H1 (cell line): ENCODE measurements at regions not wholly inside any gene's neighbourhood (a gene's known extent, or its start where the extent isn't known, plus 50 kb on each side); places are given as distances from the start of the nearest gene placed in this dataset.

ENCODE experiments used
- CTCF ChIA-PET: fragments of 300-600 bp; sonication (Branson Sonifier 250); formaldehyde crosslinking; loops from one replicate; lab custom pipeline; 2021; ENCODE audit not compliant: partially characterized antibody; lab: Charles Lee
- POLR2A ChIA-PET: fragments of 300-600 bp; sonication (Branson Sonifier 250); formaldehyde crosslinking; loops from one replicate; lab custom pipeline; 2021; ENCODE audit warnings: inconsistent platforms; ENCODE audit not compliant: partially characterized antibody; lab: Charles Lee
- DNase-seq, 2 experiments: peaks; one replicate each; pipeline versions ENCODE4 v3.0.0 to v3.0.0-alpha.2; 2010 to 2022; ENCODE audit warnings: low spot score in 2 of 2, low read depth in 1 of 2, mixed read lengths in 1 of 2
- FAIRE-seq: peaks from 2 replicates; lab custom pipeline; 2011; peaks lifted over from hg19 to GRCh38; lab: Jason Lieb, UNC
- H2AFZ ChIP-seq: 2 replicates; pipeline ENCODE4 v1.8.1; 2012; ENCODE audit warnings: low read length, inconsistent platforms
- H2AK5ac ChIP-seq: 2 replicates; pipeline ENCODE4 v1.6.1; 2013; ENCODE audit warnings: low read depth, low read length
- H2BK120ac ChIP-seq: replicated peaks from 2 replicates; pipeline ENCODE3; 2013; ENCODE audit warnings: low read depth, low read length, inconsistent platforms
- H2BK12ac ChIP-seq: 2 replicates; pipeline ENCODE4 v1.6.1; 2013; ENCODE audit warnings: low read depth, low read length
- H2BK15ac ChIP-seq: 2 replicates; pipeline ENCODE4 v1.6.1; 2013; ENCODE audit warnings: low read length
- H2BK20ac ChIP-seq: 2 replicates; pipeline ENCODE4 v1.6.1; 2013; ENCODE audit warnings: low read length
- H2BK5ac ChIP-seq: 2 replicates; pipeline ENCODE4 v1.6.1; 2013; ENCODE audit warnings: low read depth, low read length
- H3K14ac ChIP-seq: 2 replicates; pipeline ENCODE4 v1.6.1; 2013; ENCODE audit warnings: inconsistent platforms; ENCODE audit not compliant: insufficient read length
- H3K18ac ChIP-seq: 2 replicates; pipeline ENCODE4 v1.6.1; 2013; ENCODE audit warnings: low read length; ENCODE audit errors: extremely low read depth
- H3K23ac ChIP-seq: 2 replicates; pipeline ENCODE4 v1.6.1; 2013; ENCODE audit warnings: inconsistent platforms; ENCODE audit not compliant: insufficient read length
- H3K23me2 ChIP-seq: 2 replicates; pipeline ENCODE4 v1.6.1; 2013; ENCODE audit warnings: low read depth, low read length
- H3K27ac ChIP-seq: 2 replicates; pipeline ENCODE4 v1.6.1; 2011; ENCODE audit warnings: low read depth, low read length, inconsistent platforms
- H3K27me3 ChIP-seq, 4 experiments: replicated peaks in 1 of 4; 1 replicate in 1 of 4; 2 replicates in 3 of 4; pipeline versions ENCODE4 v1.6.1 to v1.8.1; 2011 to 2013; ENCODE audit warnings: low read length in 3 of 4, mild to moderate bottlenecking in 3 of 4, inconsistent platforms in 2 of 4, mixed read lengths in 2 of 4, moderate library complexity in 1 of 4; ENCODE audit not compliant: control insufficient read depth in 3 of 4, insufficient read depth in 3 of 4; ENCODE audit errors: extremely low read depth in 1 of 4
- H3K36me3 ChIP-seq, 4 experiments: 2 replicates each; pipeline versions ENCODE4 v1.6.1 to v1.8.1; 2011 to 2013; ENCODE audit warnings: mild to moderate bottlenecking in 4 of 4, low read length in 3 of 4, moderate library complexity in 2 of 4, control low read depth in 1 of 4, inconsistent platforms in 1 of 4; ENCODE audit not compliant: insufficient read depth in 4 of 4, control insufficient read depth in 2 of 4
- H3K4ac ChIP-seq: replicated peaks from 2 replicates; pipeline ENCODE3; 2013; ENCODE audit warnings: low read length, low read depth, mixed read lengths, inconsistent platforms; ENCODE audit not compliant: insufficient read length
- H3K4me1 ChIP-seq, 4 experiments: replicated peaks in 1 of 4; 1 replicate in 1 of 4; 2 replicates in 3 of 4; pipeline versions ENCODE4 v1.6.1 to v1.8.1; 2011 to 2013; ENCODE audit warnings: low read length in 3 of 4, inconsistent platforms in 2 of 4, mixed read lengths in 1 of 4; ENCODE audit not compliant: insufficient read depth in 4 of 4, control insufficient read depth in 3 of 4
- H3K4me2 ChIP-seq, 2 experiments: 2 replicates each; pipeline versions ENCODE4 v1.6.1 to v1.8.1; 2011 to 2013; ENCODE audit warnings: low read depth in 2 of 2, low read length in 2 of 2, control low read depth in 1 of 2, inconsistent platforms in 1 of 2, mild to moderate bottlenecking in 1 of 2; ENCODE audit not compliant: insufficient read depth in 1 of 2
- H3K4me3 ChIP-seq, 4 experiments: fragments of 200-600, 300-600 bp in 1 of 4; sonication (generic), shearing (Covaris generic), sonication (Bioruptor Twin) in 1 of 4; 2 replicates each; pipeline versions ENCODE4 v1.5.1 to v1.8.1; 2011 to 2016; ENCODE audit warnings: low read length in 4 of 4, low read depth in 3 of 4, control low read depth in 2 of 4, inconsistent platforms in 2 of 4, mild to moderate bottlenecking in 2 of 4, mixed read lengths in 1 of 4, moderate library complexity in 1 of 4; ENCODE audit not compliant: insufficient read depth in 2 of 4; ENCODE audit errors: extremely low read depth in 1 of 4
- H3K56ac ChIP-seq: replicated peaks from 2 replicates; pipeline ENCODE3; 2013; ENCODE audit warnings: low read depth, mild to moderate bottlenecking, mixed read lengths, low read length, inconsistent platforms; ENCODE audit not compliant: insufficient read length
- H3K79me1 ChIP-seq: 2 replicates; pipeline ENCODE4 v1.6.1; 2013; ENCODE audit warnings: low read depth, low read length, control low read depth
- H3K79me2 ChIP-seq, 2 experiments: 2 replicates each; pipeline versions ENCODE4 v1.6.1 to v1.8.1; 2012 to 2013; ENCODE audit warnings: low read length in 2 of 2, mild to moderate bottlenecking in 2 of 2, inconsistent platforms in 1 of 2; ENCODE audit not compliant: insufficient read depth in 2 of 2, control insufficient read depth in 1 of 2
- H3K9ac ChIP-seq, 4 experiments: replicated peaks in 1 of 4; 1 replicate in 1 of 4; 2 replicates in 3 of 4; pipeline versions ENCODE4 v1.6.1 to v1.8.1; 2011 to 2013; ENCODE audit warnings: low read depth in 3 of 4, low read length in 3 of 4, control low read depth in 2 of 4, mild to moderate bottlenecking in 2 of 4, moderate library complexity in 2 of 4, inconsistent platforms in 1 of 4; ENCODE audit errors: extremely low read depth in 1 of 4
- H3K9me3 ChIP-seq, 2 experiments: 2 replicates each; pipeline versions ENCODE4 v1.6.1 to v1.8.1; 2012 to 2013; ENCODE audit warnings: mild to moderate bottlenecking in 2 of 2, moderate library complexity in 2 of 2, control low read depth in 1 of 2, inconsistent platforms in 1 of 2, low read depth in 1 of 2, low read length in 1 of 2, mixed read lengths in 1 of 2; ENCODE audit not compliant: insufficient read depth in 2 of 2
- H4K20me1 ChIP-seq, 2 experiments: replicated peaks in 1 of 2; 2 replicates each; pipeline versions ENCODE3 to v1.8.1; 2011 to 2013; ENCODE audit warnings: inconsistent platforms in 2 of 2, low read length in 2 of 2, mild to moderate bottlenecking in 1 of 2; ENCODE audit not compliant: insufficient read depth in 2 of 2, control insufficient read depth in 1 of 2
- H4K5ac ChIP-seq: 2 replicates; pipeline ENCODE4 v1.6.1; 2013; ENCODE audit warnings: low read length, low read depth, mixed read lengths, inconsistent platforms; ENCODE audit not compliant: insufficient read length
- H4K8ac ChIP-seq: 2 replicates; pipeline ENCODE4 v1.8.0; 2013; ENCODE audit warnings: mild to moderate bottlenecking, moderate library complexity, low read length, inconsistent platforms; ENCODE audit not compliant: insufficient read depth; ENCODE audit errors: extremely low read depth
- H4K91ac ChIP-seq: replicated peaks from 2 replicates; pipeline ENCODE3; 2013; ENCODE audit warnings: low read length, mixed read lengths, inconsistent platforms; ENCODE audit not compliant: insufficient read length
- CHD7 ChIP-seq: fragments of 300-600 bp; sonication (generic); IDR thresholded peaks from 2 replicates; pipeline ENCODE4 v1.7.1; 2012; ENCODE audit warnings: low read length, moderate library complexity, mild to moderate bottlenecking, inconsistent platforms; ENCODE audit not compliant: insufficient replicate concordance
- WGBS, 2 experiments: shearing (Covaris generic) in 1 of 2; methylation state at CpG; one replicate each; pipeline versions ENCODE4 v1.1.6 to v1.1.7; 2013 to 2015; ENCODE audit warnings: low lambda C conversion rate in 2 of 2, mixed read lengths in 2 of 2, inconsistent platforms in 1 of 2, low coverage in 1 of 2, missing lambda C conversion rate in 1 of 2; ENCODE audit not compliant: insufficient replicate concordance in 2 of 2, insufficient coverage in 1 of 2, insufficient read length in 1 of 2; ENCODE audit errors: extremely low coverage in 1 of 2, missing lambda C conversion rate in 1 of 2; 5-methylcytosine and 5-hydroxymethylcytosine counted together

GRCh38 chr11:110971140-110971539, 258.9 kb upstream of the ARHGAP20 start:
- 85% methylated on average over 1 of the region's 1 CpG; no CpG with 5 or more reads in 1 of the 2 experiments for WGBS, 2 experiments
- no peak overlapping the region for H3K56ac ChIP-seq
- no peak for TF ChIP-seq CHD7

More at GRCh38 chr11:110971140-110971539, 258.9 kb upstream of the ARHGAP20 start:
- Histone ChIP-seq H4K91ac (no peak overlapping the region), H3K18ac (no peak overlapping the region), H3K4me1 (no peaks in the 10 kb centered on the region), H3K4me3 (no peak overlapping the region), H4K5ac (no peak overlapping the region), H3K23ac (no peak overlapping the region), H3K79me1 (no peaks in the 10 kb centered on the region), H3K36me3 (no peaks in the 10 kb centered on the region), H2BK120ac (no peak overlapping the region), H3K79me2 (no peaks in the 10 kb centered on the region), H2AK5ac (no peak overlapping the region), H3K14ac (no peak overlapping the region), H3K4ac (no peak overlapping the region), H2BK12ac (no peak overlapping the region), H2BK15ac (no peak overlapping the region), H2AFZ (no peak overlapping the region), H3K23me2 (no peaks in the 10 kb centered on the region), H2BK20ac (no peak overlapping the region), H4K8ac (no peak overlapping the region), H3K9ac (no peak overlapping the region), H3K27me3 (no peaks in the 10 kb centered on the region), H3K4me2 (no peak overlapping the region), H4K20me1 (no peaks in the 10 kb centered on the region), H3K9me3 (no peaks in the 10 kb centered on the region), H3K27ac (no peak overlapping the region; the same call in 1 of the 2 replicates), H2BK5ac (no peak overlapping the region)
- DNase-seq (no peak), FAIRE-seq (no peak)
- CTCF ChIA-PET, result interaction anchor here (1.6 kb wide), 2 partner anchors 8 to 22 kb away, joined by 3 to 6 read pairs; no protein-coding TSS in a partner anchor
- POLR2A ChIA-PET, result no interaction called here
